Fibroblast of mammary gland (primary cell): ENCODE measurements at regions not wholly inside any gene's neighbourhood (a gene's known extent, or its start where the extent isn't known, plus 50 kb on each side); places are given as distances from the start of the nearest gene placed in this dataset.
"Not testable (repeated sequence)": the region's sequence is repeated elsewhere in the genome, so short reads cannot be mapped to it uniquely, and the experiment has no call there.

ENCODE experiments used
- DNase-seq: peaks from one replicate; pipeline ENCODE4 v3.0.0-alpha.2; 2010; ENCODE audit warnings: low read depth
- H3K4me3 ChIP-seq: 2 replicates; pipeline ENCODE4 v1.5.1; 2011; ENCODE audit warnings: low read depth, mild to moderate bottlenecking, low read length, moderate library complexity; ENCODE audit not compliant: control insufficient read depth
- TF ChIP-seq, protein P1 (sequence below): conservative IDR thresholded peaks from 2 replicates; pipeline ENCODE4 v1.5.1; 2011; ENCODE audit warnings: low read depth, low read length, inconsistent platforms; ENCODE audit not compliant: control insufficient read depth, insufficient read depth

DNA sequence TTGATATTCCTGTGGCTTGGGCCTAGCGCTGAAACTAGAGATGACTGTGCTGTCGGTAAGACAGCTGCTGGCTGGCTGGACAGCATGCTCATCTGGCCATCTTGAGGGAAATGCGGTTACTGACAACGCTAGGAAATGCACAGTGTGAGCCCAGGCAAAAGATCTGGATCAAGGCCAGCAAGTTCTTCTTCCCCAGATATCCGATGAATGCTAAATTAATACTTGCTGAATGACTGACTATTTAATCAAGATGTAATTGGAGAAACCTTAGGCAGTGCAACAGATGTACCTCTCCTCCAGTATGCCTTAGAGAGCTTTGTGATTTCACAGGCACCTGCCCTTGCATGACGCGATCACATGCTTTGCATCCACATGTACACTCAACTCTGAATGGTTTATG is 659.1 kb downstream of the EFNA5 start:
- TF ChIP-seq, protein P1, sequence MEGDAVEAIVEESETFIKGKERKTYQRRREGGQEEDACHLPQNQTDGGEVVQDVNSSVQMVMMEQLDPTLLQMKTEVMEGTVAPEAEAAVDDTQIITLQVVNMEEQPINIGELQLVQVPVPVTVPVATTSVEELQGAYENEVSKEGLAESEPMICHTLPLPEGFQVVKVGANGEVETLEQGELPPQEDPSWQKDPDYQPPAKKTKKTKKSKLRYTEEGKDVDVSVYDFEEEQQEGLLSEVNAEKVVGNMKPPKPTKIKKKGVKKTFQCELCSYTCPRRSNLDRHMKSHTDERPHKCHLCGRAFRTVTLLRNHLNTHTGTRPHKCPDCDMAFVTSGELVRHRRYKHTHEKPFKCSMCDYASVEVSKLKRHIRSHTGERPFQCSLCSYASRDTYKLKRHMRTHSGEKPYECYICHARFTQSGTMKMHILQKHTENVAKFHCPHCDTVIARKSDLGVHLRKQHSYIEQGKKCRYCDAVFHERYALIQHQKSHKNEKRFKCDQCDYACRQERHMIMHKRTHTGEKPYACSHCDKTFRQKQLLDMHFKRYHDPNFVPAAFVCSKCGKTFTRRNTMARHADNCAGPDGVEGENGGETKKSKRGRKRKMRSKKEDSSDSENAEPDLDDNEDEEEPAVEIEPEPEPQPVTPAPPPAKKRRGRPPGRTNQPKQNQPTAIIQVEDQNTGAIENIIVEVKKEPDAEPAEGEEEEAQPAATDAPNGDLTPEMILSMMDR = no peak
- no peak for DNase-seq
- H3K4me3 ChIP-seq = no peak overlapping the region

DNA sequence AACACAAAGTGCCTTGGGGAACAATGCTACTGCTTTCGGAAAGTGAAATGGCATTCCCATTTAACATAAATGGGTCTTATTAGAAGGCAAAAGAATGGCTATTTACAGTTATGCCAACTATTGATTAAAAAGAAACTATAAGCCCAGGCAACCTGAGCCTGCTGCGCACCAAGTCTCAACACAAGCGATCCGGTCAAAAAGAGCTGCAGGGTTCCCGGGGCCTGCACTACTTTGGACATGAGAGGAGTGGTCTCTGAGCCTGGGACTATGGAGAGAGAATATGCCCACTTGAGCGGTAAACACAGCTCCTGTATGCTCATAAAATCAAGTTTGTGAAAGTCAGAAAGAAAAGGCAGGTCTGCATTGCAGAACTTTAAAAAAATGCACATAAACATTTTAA is 660.7 kb downstream of the EFNA5 start:
- H3K4me3 ChIP-seq = no peak overlapping the region
- no peak for DNase-seq
- TF ChIP-seq, protein P1 = no peak

DNA sequence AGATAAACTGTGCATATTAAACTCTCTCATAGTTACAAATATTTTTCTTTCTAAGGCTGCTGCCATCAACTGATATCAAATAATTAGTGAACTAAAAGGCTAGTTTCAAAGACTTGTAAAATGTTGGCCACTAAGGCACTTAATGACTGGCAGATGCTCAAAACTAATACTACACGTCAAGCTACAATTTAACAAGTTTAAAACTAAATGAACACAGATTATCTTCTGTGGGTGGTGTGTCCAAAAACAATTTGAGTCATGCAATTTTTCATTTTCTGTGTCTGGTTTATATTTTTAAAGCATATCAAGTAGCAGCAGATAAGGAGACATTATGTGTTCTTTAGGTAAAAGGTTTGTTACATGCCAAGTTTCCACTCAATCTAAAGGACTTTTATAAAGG is 665.1 kb downstream of the EFNA5 start:
- TF ChIP-seq, protein P1 = no peak
- no peak for DNase-seq

DNA sequence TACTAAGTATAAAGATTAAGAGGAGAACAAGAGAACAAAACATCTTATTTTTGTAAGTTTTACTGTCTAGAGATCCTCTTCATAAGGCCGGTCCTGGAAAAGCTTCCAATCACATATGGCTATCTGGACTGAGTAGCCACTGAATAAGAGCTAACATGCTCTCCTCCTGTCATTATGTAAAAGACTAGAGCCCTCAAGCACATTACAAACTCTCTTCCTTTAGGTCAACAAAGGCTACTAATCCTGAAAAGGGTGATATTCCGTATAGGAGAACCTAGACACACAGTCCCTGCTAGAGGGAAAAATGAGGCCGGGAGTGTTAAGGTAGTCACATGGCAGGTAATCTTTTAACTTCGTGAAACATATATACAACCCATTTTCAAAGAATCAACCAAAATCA is 665.6 kb downstream of the EFNA5 start:
- TF ChIP-seq, protein P1 = no peak
- H3K4me3 ChIP-seq = no peak overlapping the region
- DNase-seq = no peak

More for the DNA sequence above, 665.1 kb downstream of the EFNA5 start:
- no peak overlapping the region for H3K4me3 ChIP-seq

DNA sequence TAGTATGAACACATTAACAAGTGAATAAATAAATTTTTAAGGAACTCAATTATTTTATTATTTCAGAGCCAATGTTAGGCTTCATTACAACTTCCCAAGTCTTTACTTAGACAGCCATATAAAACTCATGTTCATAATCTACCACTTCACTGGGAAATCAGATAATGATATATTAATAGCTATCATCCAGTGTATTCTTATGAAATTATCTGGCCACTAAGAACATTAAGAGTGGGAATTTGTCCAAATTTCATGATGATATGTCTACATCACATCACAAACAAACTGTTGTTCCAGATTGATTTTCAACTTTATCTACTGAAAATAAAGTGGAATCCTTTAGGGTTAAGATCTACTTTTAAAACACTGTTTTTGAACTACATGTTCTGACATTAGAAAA is 668.6 kb downstream of the EFNA5 start:
- no peak for DNase-seq
- TF ChIP-seq, protein P1 = no peak

DNA sequence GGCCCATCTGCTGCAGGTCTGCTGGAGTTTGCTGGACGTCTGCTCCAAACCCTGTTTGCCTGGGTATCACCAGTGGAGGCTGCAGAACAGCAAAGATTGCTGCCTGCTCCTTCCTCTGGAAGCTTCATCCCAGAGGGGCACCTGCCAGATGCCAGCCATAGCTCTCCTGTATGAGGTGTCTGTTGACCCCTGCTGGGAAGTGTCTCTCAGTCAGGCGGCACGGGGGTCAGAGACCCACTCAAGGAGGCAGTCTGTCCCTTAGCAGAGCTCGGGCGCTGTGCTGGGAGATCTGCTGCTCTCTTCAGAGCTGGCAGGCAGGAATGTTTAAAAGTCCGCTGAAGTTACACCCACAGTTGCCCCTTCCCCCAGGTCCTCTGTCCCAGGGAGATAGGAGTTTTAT is 671.2 kb downstream of the EFNA5 start:
- DNase-seq, H3K4me3 ChIP-seq: not testable (repeated sequence)

More for the DNA sequence above, 668.6 kb downstream of the EFNA5 start:
- no peak overlapping the region for H3K4me3 ChIP-seq

DNA sequence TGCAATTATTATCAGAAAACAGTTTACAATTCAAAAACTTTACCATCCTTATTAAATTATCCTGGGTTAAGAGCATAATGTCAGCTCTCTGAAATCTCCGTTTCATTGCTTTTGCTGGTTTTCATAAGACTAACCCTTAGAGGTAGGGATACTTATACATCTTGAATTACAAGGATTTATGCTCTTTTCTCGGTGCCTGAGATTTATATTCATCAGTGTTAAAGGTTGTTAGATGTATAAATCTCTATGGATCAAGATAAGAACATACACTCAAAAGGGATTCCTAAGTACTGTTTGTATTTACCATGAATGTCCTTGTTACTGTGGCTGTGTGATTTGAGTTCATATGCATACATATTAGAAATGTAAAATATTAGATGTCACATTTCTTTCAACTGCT is 684.7 kb downstream of the EFNA5 start:
- TF ChIP-seq, protein P1 = no peak
- no peak overlapping the region for H3K4me3 ChIP-seq
- DNase-seq = no peak
